Liver (tissue), 3 donors: ENCODE measurements at regions not wholly inside any gene's neighbourhood (a gene's known extent, or its start where the extent isn't known, plus 50 kb on each side); places are given as distances from the start of the nearest gene placed in this dataset.

ENCODE experiments used
- GABPA ChIP-seq, 2 donors: IDR thresholded peaks in 1 of 2; conservative IDR thresholded peaks in 1 of 2; 2 replicates each; pipeline ENCODE4 v1.6.1; 2016; ENCODE audit warnings: antibody characterized with exemption in 2 of 2, mild to moderate bottlenecking in 1 of 2, moderate library complexity in 1 of 2
- RXRA ChIP-seq, 2 donors: IDR thresholded peaks; 2 replicates each; pipeline ENCODE4 v1.6.1; 2017 to 2018; ENCODE audit warnings: antibody characterized with exemption in 2 of 2, mild to moderate bottlenecking in 1 of 2
- SP1 ChIP-seq: IDR thresholded peaks from 2 replicates; pipeline ENCODE4 v1.6.1; 2018; ENCODE audit warnings: antibody characterized with exemption, mild to moderate bottlenecking
- TF ChIP-seq, protein P1 (sequence below): fragments of 150-350 bp; IDR thresholded peaks from 2 replicates; pipeline ENCODE4 v1.5.1; 2017; ENCODE audit warnings: improper control_type of control experiment, low read depth, low read length; ENCODE audit not compliant: missing input control
- donor health status: healthy.
- donor health status: healthy.

GRCh38 chr2:173734797-173735196 is 230.4 kb downstream of the SP3 start:
- TF ChIP-seq, protein P1, sequence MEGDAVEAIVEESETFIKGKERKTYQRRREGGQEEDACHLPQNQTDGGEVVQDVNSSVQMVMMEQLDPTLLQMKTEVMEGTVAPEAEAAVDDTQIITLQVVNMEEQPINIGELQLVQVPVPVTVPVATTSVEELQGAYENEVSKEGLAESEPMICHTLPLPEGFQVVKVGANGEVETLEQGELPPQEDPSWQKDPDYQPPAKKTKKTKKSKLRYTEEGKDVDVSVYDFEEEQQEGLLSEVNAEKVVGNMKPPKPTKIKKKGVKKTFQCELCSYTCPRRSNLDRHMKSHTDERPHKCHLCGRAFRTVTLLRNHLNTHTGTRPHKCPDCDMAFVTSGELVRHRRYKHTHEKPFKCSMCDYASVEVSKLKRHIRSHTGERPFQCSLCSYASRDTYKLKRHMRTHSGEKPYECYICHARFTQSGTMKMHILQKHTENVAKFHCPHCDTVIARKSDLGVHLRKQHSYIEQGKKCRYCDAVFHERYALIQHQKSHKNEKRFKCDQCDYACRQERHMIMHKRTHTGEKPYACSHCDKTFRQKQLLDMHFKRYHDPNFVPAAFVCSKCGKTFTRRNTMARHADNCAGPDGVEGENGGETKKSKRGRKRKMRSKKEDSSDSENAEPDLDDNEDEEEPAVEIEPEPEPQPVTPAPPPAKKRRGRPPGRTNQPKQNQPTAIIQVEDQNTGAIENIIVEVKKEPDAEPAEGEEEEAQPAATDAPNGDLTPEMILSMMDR, result peak; percentile 2
- TF ChIP-seq SP1 (no peak), GABPA (IDR thresholded peaks at IDR 0.05 in 1 of 2, conservative IDR thresholded peaks at IDR 0.05 in 1 of 2) (no peak), RXRA (IDR thresholded peaks at IDR 0.05) (peak in 1 of 2 donors; percentile 33)
